ENCODE measurements at regions not wholly inside any gene's neighbourhood (a gene's known extent, or its start where the extent isn't known, plus 50 kb on each side); places are given as distances from the start of the nearest gene placed in this dataset.
"Not testable (repeated sequence)": the region's sequence is repeated elsewhere in the genome, so short reads cannot be mapped to it uniquely, and the experiment has no call there.

- Histone ChIP-seq H3K4me1 (ENCODE audit: control insufficient read depth, insufficient read depth, low read length) (peaks cover 3% of the 10 kb centered on the region; the same call in 1 of the 2 replicates), H3K27me3 (ENCODE audit: control insufficient read depth, insufficient read depth, low read length) (no peaks in the 10 kb centered on the region), H3K27ac (ENCODE audit: low read depth, low read length) (no peak overlapping the region), H3K36me3 (ENCODE audit: control insufficient read depth, insufficient read depth, low read length) (no peaks in the 10 kb centered on the region), H3K9ac (ENCODE audit: low read length) (no peak overlapping the region), H3K4me3 (ENCODE audit: low read depth, low read length) (no peak overlapping the region), H3K9me3 (ENCODE audit: control insufficient read depth, insufficient read depth, low read depth, low read length) (0 out of 2 replicates have a peak, but pooled peaks cover 5% of the 10 kb centered on the region)
These were observed 162.0 kb upstream of the EOLA2 start for GRCh38 chrX:150100261-150100660.

- Histone ChIP-seq H3K9ac (ENCODE audit: low read length) (no peak overlapping the region), H3K4me1 (ENCODE audit: control insufficient read depth, insufficient read depth, low read length) (no peaks in the 10 kb centered on the region), H3K4me3 (ENCODE audit: low read depth, low read length) (no peak overlapping the region), H3K9me3 (ENCODE audit: control insufficient read depth, insufficient read depth, low read depth, low read length) (no peaks in the 10 kb centered on the region), H3K36me3 (ENCODE audit: control insufficient read depth, insufficient read depth, low read length) (no peaks in the 10 kb centered on the region), H3K27me3 (ENCODE audit: control insufficient read depth, insufficient read depth, low read length) (peaks cover 9% of the 10 kb centered on the region), H3K27ac (ENCODE audit: low read depth, low read length) (no peak overlapping the region)
These were observed 180.2 kb upstream of the EOLA2 start for GRCh38 chrX:150118476-150118875.

- Histone ChIP-seq H3K27ac (ENCODE audit: low read depth, low read length) (no peak overlapping the region), H3K27me3 (ENCODE audit: control insufficient read depth, insufficient read depth, low read length) (peaks cover 1% of the 10 kb centered on the region; the same call in 1 of the 2 replicates), H3K4me3 (ENCODE audit: low read depth, low read length) (no peak overlapping the region), H3K9ac (ENCODE audit: low read length) (no peak overlapping the region), H3K36me3 (ENCODE audit: control insufficient read depth, insufficient read depth, low read length) (no peaks in the 10 kb centered on the region), H3K9me3 (ENCODE audit: control insufficient read depth, insufficient read depth, low read depth, low read length) (no peaks in the 10 kb centered on the region), H3K4me1 (ENCODE audit: control insufficient read depth, insufficient read depth, low read length) (no peaks in the 10 kb centered on the region)
These were observed 181.0 kb upstream of the EOLA2 start for GRCh38 chrX:150119323-150119722.

- not testable (repeated sequence) for H3K4me1 ChIP-seq (ENCODE audit: control insufficient read depth, insufficient read depth, low read length); H3K9me3 ChIP-seq (ENCODE audit: control insufficient read depth, insufficient read depth, low read depth, low read length); H3K36me3 ChIP-seq (ENCODE audit: control insufficient read depth, insufficient read depth, low read length); H3K27ac ChIP-seq (ENCODE audit: low read depth, low read length); H3K9ac ChIP-seq (ENCODE audit: low read length); H3K4me3 ChIP-seq (ENCODE audit: low read depth, low read length)
- peaks cover 10% of the 10 kb centered on the region; the same call in 1 of the 2 replicates for H3K27me3 ChIP-seq (ENCODE audit: control insufficient read depth, insufficient read depth, low read length)
These were observed 186.8 kb upstream of the EOLA2 start for GRCh38 chrX:150125045-150125444.

GRCh38 chrX:150127216-150127615, 188.9 kb upstream of the EOLA2 start:
- Histone ChIP-seq H3K27ac (ENCODE audit: low read depth, low read length) (no peak overlapping the region), H3K27me3 (ENCODE audit: control insufficient read depth, insufficient read depth, low read length) (peaks cover 10% of the 10 kb centered on the region; the same call in 1 of the 2 replicates), H3K4me1 (ENCODE audit: control insufficient read depth, insufficient read depth, low read length) (no peaks in the 10 kb centered on the region), H3K4me3 (ENCODE audit: low read depth, low read length) (no peak overlapping the region), H3K36me3 (ENCODE audit: control insufficient read depth, insufficient read depth, low read length) (no peaks in the 10 kb centered on the region), H3K9ac (ENCODE audit: low read length) (no peak overlapping the region), H3K9me3 (ENCODE audit: control insufficient read depth, insufficient read depth, low read depth, low read length) (0 out of 2 replicates have a peak, but pooled peaks cover 2% of the 10 kb centered on the region)

GRCh38 chrX:150143721-150144440, 205.6 kb upstream of the EOLA2 start:
- Histone ChIP-seq H3K27ac (ENCODE audit: low read depth, low read length) (no peak overlapping the region), H3K9me3 (ENCODE audit: control insufficient read depth, insufficient read depth, low read depth, low read length) (no peaks in the 10 kb centered on the region), H3K27me3 (ENCODE audit: control insufficient read depth, insufficient read depth, low read length) (no peaks in the 10 kb centered on the region; the same call in 1 of the 2 replicates), H3K36me3 (ENCODE audit: control insufficient read depth, insufficient read depth, low read length) (no peaks in the 10 kb centered on the region), H3K9ac (ENCODE audit: low read length) (no peak overlapping the region), H3K4me3 (ENCODE audit: low read depth, low read length) (no peak overlapping the region), H3K4me1 (ENCODE audit: control insufficient read depth, insufficient read depth, low read length) (no peaks in the 10 kb centered on the region)

GRCh38 chrX:150146271-150146896, 208.1 kb upstream of the EOLA2 start:
- Histone ChIP-seq H3K4me1 (ENCODE audit: control insufficient read depth, insufficient read depth, low read length) (no peaks in the 10 kb centered on the region), H3K4me3 (ENCODE audit: low read depth, low read length) (no peak overlapping the region), H3K27ac (ENCODE audit: low read depth, low read length) (no peak overlapping the region), H3K9me3 (ENCODE audit: control insufficient read depth, insufficient read depth, low read depth, low read length) (no peaks in the 10 kb centered on the region), H3K36me3 (ENCODE audit: control insufficient read depth, insufficient read depth, low read length) (no peaks in the 10 kb centered on the region), H3K27me3 (ENCODE audit: control insufficient read depth, insufficient read depth, low read length) (no peaks in the 10 kb centered on the region; the same call in 1 of the 2 replicates), H3K9ac (ENCODE audit: low read length) (no peak overlapping the region)

GRCh38 chrX:150148749-150149672, 210.7 kb upstream of the EOLA2 start:
- no peaks in the 10 kb centered on the region for H3K36me3 ChIP-seq (ENCODE audit: control insufficient read depth, insufficient read depth, low read length)
- no peaks in the 10 kb centered on the region for H3K9me3 ChIP-seq (ENCODE audit: control insufficient read depth, insufficient read depth, low read depth, low read length)
- no peak overlapping the region for H3K27ac ChIP-seq (ENCODE audit: low read depth, low read length)
- peaks cover 4% of the 10 kb centered on the region; the same call in 1 of the 2 replicates for H3K27me3 ChIP-seq (ENCODE audit: control insufficient read depth, insufficient read depth, low read length)
- H3K9ac ChIP-seq (ENCODE audit: low read length): no peak overlapping the region
- H3K4me1 ChIP-seq (ENCODE audit: control insufficient read depth, insufficient read depth, low read length): no peaks in the 10 kb centered on the region
- H3K4me3 ChIP-seq (ENCODE audit: low read depth, low read length): no peak overlapping the region

- peaks cover 4% of the 10 kb centered on the region; the same call in 1 of the 2 replicates for H3K27me3 ChIP-seq (ENCODE audit: control insufficient read depth, insufficient read depth, low read length)
- no peaks in the 10 kb centered on the region for H3K9me3 ChIP-seq (ENCODE audit: control insufficient read depth, insufficient read depth, low read depth, low read length)
- no peak overlapping the region for H3K27ac ChIP-seq (ENCODE audit: low read depth, low read length)
- H3K9ac ChIP-seq (ENCODE audit: low read length): no peak overlapping the region
- no peak overlapping the region for H3K4me3 ChIP-seq (ENCODE audit: low read depth, low read length)
- H3K36me3 ChIP-seq (ENCODE audit: control insufficient read depth, insufficient read depth, low read length): no peaks in the 10 kb centered on the region
- H3K4me1 ChIP-seq (ENCODE audit: control insufficient read depth, insufficient read depth, low read length): no peaks in the 10 kb centered on the region
These were observed 211.9 kb upstream of the EOLA2 start for GRCh38 chrX:150150076-150150779.

- H3K4me1 ChIP-seq (ENCODE audit: control insufficient read depth, insufficient read depth, low read length): no peaks in the 10 kb centered on the region
These were observed 212.4 kb upstream of the MAMLD1 start for GRCh38 chrX:150150780-150151125.

More at GRCh38 chrX:150150780-150151125, 212.4 kb upstream of the MAMLD1 start:
- Histone ChIP-seq H3K9me3 (ENCODE audit: control insufficient read depth, insufficient read depth, low read depth, low read length) (no peaks in the 10 kb centered on the region), H3K36me3 (ENCODE audit: control insufficient read depth, insufficient read depth, low read length) (no peaks in the 10 kb centered on the region), H3K27me3 (ENCODE audit: control insufficient read depth, insufficient read depth, low read length) (0 out of 2 replicates have a peak, but pooled peaks cover 4% of the 10 kb centered on the region), H3K27ac (ENCODE audit: low read depth, low read length) (no peak overlapping the region), H3K9ac (ENCODE audit: low read length) (no peak overlapping the region), H3K4me3 (ENCODE audit: low read depth, low read length) (no peak overlapping the region)

Data from HUES6 (cell line).